ENCODE measurements at regions not wholly inside any gene's neighbourhood (a gene's known extent, or its start where the extent isn't known, plus 50 kb on each side); places are given as distances from the start of the nearest gene placed in this dataset.
"Not testable (repeated sequence)": the region's sequence is repeated elsewhere in the genome, so short reads cannot be mapped to it uniquely, and the experiment has no call there.

GRCh38 chr15:35934383-35935049, 388.6 kb upstream of the DPH6 start:
- H3K4me1 ChIP-seq (ENCODE audit: control insufficient read depth, insufficient read depth, low read length) = no peaks in the 10 kb centered on the region
- no peak for DNase-seq
- H3K27ac ChIP-seq (ENCODE audit: low read length) = no peak overlapping the region
- no peak overlapping the region for H3K4me3 ChIP-seq (ENCODE audit: low read length)
- WGBS (ENCODE audit: insufficient coverage) = no CpG with 5 or more reads among the region's 3 CpGs
- H3K36me3 ChIP-seq (ENCODE audit: control insufficient read depth, insufficient read depth, low read length) = no peaks in the 10 kb centered on the region
- H3K9me3 ChIP-seq (replicated peaks; ENCODE audit: control insufficient read depth, low read depth, low read length) = no peaks in the 10 kb centered on the region
- H3K27me3 ChIP-seq (ENCODE audit: control insufficient read depth, insufficient read depth, low read length) = no peaks in the 10 kb centered on the region

GRCh38 chr15:35936284-35936683, 390.3 kb upstream of the DPH6 start:
- no peaks in the 10 kb centered on the region for H3K9me3 ChIP-seq (replicated peaks; ENCODE audit: control insufficient read depth, low read depth, low read length)
- no peaks in the 10 kb centered on the region for H3K4me1 ChIP-seq (ENCODE audit: control insufficient read depth, insufficient read depth, low read length)
- no peaks in the 10 kb centered on the region for H3K27me3 ChIP-seq (ENCODE audit: control insufficient read depth, insufficient read depth, low read length)
- no peak for DNase-seq
- H3K4me3 ChIP-seq (ENCODE audit: low read length) = no peak overlapping the region
- no peaks in the 10 kb centered on the region for H3K36me3 ChIP-seq (ENCODE audit: control insufficient read depth, insufficient read depth, low read length)
- WGBS (ENCODE audit: insufficient coverage) = no CpG with 5 or more reads among the region's 2 CpGs
- H3K27ac ChIP-seq (ENCODE audit: low read length) = no peak overlapping the region

- no peak for DNase-seq
- Histone ChIP-seq H3K27me3 (ENCODE audit: control insufficient read depth, insufficient read depth, low read length) (no peaks in the 10 kb centered on the region), H3K27ac (ENCODE audit: low read length) (no peak overlapping the region), H3K4me1 (ENCODE audit: control insufficient read depth, insufficient read depth, low read length) (no peaks in the 10 kb centered on the region), H3K36me3 (ENCODE audit: control insufficient read depth, insufficient read depth, low read length) (no peaks in the 10 kb centered on the region), H3K9me3 (replicated peaks; ENCODE audit: control insufficient read depth, low read depth, low read length) (no peaks in the 10 kb centered on the region), H3K4me3 (ENCODE audit: low read length) (no peak overlapping the region)
- 100% methylated on average over 1 of the region's 1 CpG for WGBS (ENCODE audit: insufficient coverage)
Observed at GRCh38 chr15:35937380-35937779, 391.4 kb upstream of the DPH6 start.

DNA sequence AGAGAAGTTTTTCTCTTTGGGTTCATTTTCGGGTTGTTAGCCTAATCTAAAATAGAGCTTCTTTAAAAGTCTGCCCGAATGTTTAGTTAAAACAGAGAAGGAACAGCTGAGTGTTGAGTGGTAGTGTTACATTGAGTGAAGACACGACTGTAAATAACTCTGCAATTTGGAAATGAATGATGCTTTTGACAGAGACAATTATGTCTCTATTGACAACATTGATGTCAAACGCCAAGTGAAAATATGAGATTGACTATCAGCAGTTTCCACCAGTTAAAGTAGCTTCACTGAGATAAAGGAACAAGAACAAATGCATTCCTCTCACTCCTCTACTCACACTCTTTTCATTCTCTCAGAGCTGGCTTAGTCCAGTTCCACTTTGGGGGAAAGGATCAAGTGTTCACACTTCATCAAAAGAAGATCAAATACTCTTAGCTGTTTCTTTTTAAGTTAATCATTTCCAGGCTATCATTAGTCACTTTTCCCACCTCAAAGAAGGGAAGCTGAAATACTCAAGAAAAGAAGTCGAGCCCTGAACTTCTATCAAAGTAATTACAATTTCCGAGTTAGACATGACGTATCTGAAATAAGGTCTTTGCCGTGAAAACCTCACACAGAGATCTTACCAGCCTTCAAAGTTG, 399.1 kb upstream of the DPH6 start:
- 73% methylated on average over 2 of the region's 8 CpGs for WGBS (ENCODE audit: insufficient coverage)
- H3K27me3 ChIP-seq (ENCODE audit: control insufficient read depth, insufficient read depth, low read length) = no peaks in the 10 kb centered on the region
- no peak for DNase-seq
- H3K4me3 ChIP-seq (ENCODE audit: low read length) = no peak overlapping the region
- no peaks in the 10 kb centered on the region for H3K9me3 ChIP-seq (replicated peaks; ENCODE audit: control insufficient read depth, low read depth, low read length)
- H3K4me1 ChIP-seq (ENCODE audit: control insufficient read depth, insufficient read depth, low read length) = no peaks in the 10 kb centered on the region
- no peak overlapping the region for H3K27ac ChIP-seq (ENCODE audit: low read length)
- no peaks in the 10 kb centered on the region for H3K36me3 ChIP-seq (ENCODE audit: control insufficient read depth, insufficient read depth, low read length)

DNA sequence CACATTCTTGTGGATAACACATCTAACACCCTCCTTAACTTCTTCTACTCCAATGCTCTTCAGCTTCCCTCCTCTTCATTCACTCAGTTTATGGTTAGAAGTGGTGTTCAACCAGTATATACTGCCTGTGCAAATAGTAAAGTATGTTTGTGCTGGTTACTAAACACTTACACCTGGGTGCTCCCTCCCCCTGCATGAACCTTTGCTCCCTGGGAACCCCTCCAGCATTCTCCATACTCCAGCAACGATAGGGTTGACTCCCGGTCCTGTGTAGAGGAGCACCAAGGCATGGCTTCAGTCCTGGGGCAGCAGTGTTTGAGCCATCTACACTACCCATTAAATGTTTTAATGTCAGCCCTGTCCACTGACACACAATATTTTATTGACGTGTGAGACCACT, 407.5 kb upstream of the DPH6 start:
- no peak for DNase-seq
- Histone ChIP-seq H3K9me3 (replicated peaks; ENCODE audit: control insufficient read depth, low read depth, low read length) (no peaks in the 10 kb centered on the region), H3K27ac (ENCODE audit: low read length) (no peak overlapping the region), H3K4me1 (ENCODE audit: control insufficient read depth, insufficient read depth, low read length) (no peaks in the 10 kb centered on the region), H3K27me3 (ENCODE audit: control insufficient read depth, insufficient read depth, low read length) (no peaks in the 10 kb centered on the region), H3K4me3 (ENCODE audit: low read length) (no peak overlapping the region), H3K36me3 (ENCODE audit: control insufficient read depth, insufficient read depth, low read length) (no peaks in the 10 kb centered on the region)
- 70% methylated on average over 3 of the region's 3 CpGs for WGBS (ENCODE audit: insufficient coverage)

DNA sequence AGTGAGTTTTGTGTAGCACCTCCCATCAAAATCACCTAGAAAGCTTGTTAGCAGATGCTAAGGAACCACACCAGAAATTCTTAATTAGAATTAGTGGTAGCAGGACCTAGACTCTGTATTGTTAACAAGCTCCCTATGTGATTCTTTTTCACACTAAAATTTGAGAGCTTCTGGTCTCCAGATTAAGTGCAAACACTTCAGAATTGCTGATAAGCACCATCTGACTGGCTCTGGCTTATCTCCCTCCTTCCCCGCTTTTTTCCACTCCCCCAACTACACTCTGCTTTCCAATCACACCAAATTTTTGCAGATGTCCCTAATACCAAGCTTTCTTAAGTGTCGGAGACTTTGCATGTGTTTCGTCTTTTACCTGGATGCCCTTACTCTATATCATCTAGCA, 410.1 kb upstream of the DPH6 start:
- no peaks in the 10 kb centered on the region for H3K4me1 ChIP-seq (ENCODE audit: control insufficient read depth, insufficient read depth, low read length)
- H3K27ac ChIP-seq (ENCODE audit: low read length) = no peak overlapping the region
- H3K9me3 ChIP-seq (replicated peaks; ENCODE audit: control insufficient read depth, low read depth, low read length) = no peaks in the 10 kb centered on the region
- H3K36me3 ChIP-seq (ENCODE audit: control insufficient read depth, insufficient read depth, low read length) = no peaks in the 10 kb centered on the region
- H3K27me3 ChIP-seq (ENCODE audit: control insufficient read depth, insufficient read depth, low read length) = no peaks in the 10 kb centered on the region
- H3K4me3 ChIP-seq (ENCODE audit: low read length) = no peak overlapping the region
- DNase-seq = no peak
- 83% methylated on average over 1 of the region's 3 CpGs for WGBS (ENCODE audit: insufficient coverage)

DNA sequence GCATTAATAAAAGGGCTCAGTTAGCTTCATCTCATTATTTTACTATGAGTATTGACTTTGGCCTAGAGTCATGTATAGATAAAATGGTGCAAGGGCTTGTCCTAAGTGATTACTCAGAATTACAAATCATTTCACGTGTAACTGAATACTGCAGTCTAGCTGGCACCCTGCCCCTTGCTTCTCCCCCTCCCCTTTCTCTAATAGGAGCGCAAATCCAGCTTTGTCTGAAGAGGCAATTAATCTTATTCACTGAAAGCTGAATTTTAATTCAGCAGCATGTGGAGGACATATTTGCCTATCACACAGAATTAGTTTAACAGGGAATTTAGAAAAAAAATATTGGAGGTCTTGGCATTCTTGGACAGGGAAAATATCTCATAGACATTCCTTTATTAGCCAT, 412.1 kb upstream of the DPH6 start:
- peak; percentile 15 for DNase-seq
- H3K4me3 ChIP-seq (ENCODE audit: low read length) = no peak overlapping the region
- no peaks in the 10 kb centered on the region for H3K4me1 ChIP-seq (ENCODE audit: control insufficient read depth, insufficient read depth, low read length)
- no CpG with 5 or more reads among the region's 2 CpGs for WGBS (ENCODE audit: insufficient coverage)
- H3K36me3 ChIP-seq (ENCODE audit: control insufficient read depth, insufficient read depth, low read length) = no peaks in the 10 kb centered on the region
- no peaks in the 10 kb centered on the region for H3K9me3 ChIP-seq (replicated peaks; ENCODE audit: control insufficient read depth, low read depth, low read length)
- H3K27ac ChIP-seq (ENCODE audit: low read length) = no peak overlapping the region
- H3K27me3 ChIP-seq (ENCODE audit: control insufficient read depth, insufficient read depth, low read length) = no peaks in the 10 kb centered on the region

GRCh38 chr15:35958975-35959374, 413.0 kb upstream of the DPH6 start:
- Histone ChIP-seq H3K9me3 (replicated peaks; ENCODE audit: control insufficient read depth, low read depth, low read length) (no peaks in the 10 kb centered on the region), H3K4me3 (ENCODE audit: low read length) (no peak overlapping the region), H3K27me3 (ENCODE audit: control insufficient read depth, insufficient read depth, low read length) (no peaks in the 10 kb centered on the region), H3K4me1 (ENCODE audit: control insufficient read depth, insufficient read depth, low read length) (no peaks in the 10 kb centered on the region), H3K36me3 (ENCODE audit: control insufficient read depth, insufficient read depth, low read length) (no peaks in the 10 kb centered on the region), H3K27ac (ENCODE audit: low read length) (no peak overlapping the region)
- peak; percentile 8 for DNase-seq
- 0% methylated on average over 1 of the region's 2 CpGs for WGBS (ENCODE audit: insufficient coverage)

- no peaks in the 10 kb centered on the region for H3K27me3 ChIP-seq (ENCODE audit: control insufficient read depth, insufficient read depth, low read length)
- H3K4me1 ChIP-seq (ENCODE audit: control insufficient read depth, insufficient read depth, low read length) = no peaks in the 10 kb centered on the region
- no peaks in the 10 kb centered on the region for H3K9me3 ChIP-seq (replicated peaks; ENCODE audit: control insufficient read depth, low read depth, low read length)
- H3K4me3 ChIP-seq (ENCODE audit: low read length) = no peak overlapping the region
- no peak for DNase-seq
- no peak overlapping the region for H3K27ac ChIP-seq (ENCODE audit: low read length)
- WGBS (ENCODE audit: insufficient coverage) = no CpG with 5 or more reads among the region's 2 CpGs
- no peaks in the 10 kb centered on the region for H3K36me3 ChIP-seq (ENCODE audit: control insufficient read depth, insufficient read depth, low read length)
Observed at GRCh38 chr15:35963326-35963725, 417.4 kb upstream of the DPH6 start.

GRCh38 chr15:35966781-35967180, 420.8 kb upstream of the DPH6 start:
- DNase-seq = no peak
- Histone ChIP-seq H3K4me3 (ENCODE audit: low read length) (no peak overlapping the region), H3K4me1 (ENCODE audit: control insufficient read depth, insufficient read depth, low read length) (no peaks in the 10 kb centered on the region), H3K27me3 (ENCODE audit: control insufficient read depth, insufficient read depth, low read length) (no peaks in the 10 kb centered on the region), H3K27ac (ENCODE audit: low read length) (no peak overlapping the region), H3K36me3 (ENCODE audit: control insufficient read depth, insufficient read depth, low read length) (no peaks in the 10 kb centered on the region), H3K9me3 (replicated peaks; ENCODE audit: control insufficient read depth, low read depth, low read length) (no peaks in the 10 kb centered on the region)
- 63% methylated on average over 1 of the region's 2 CpGs for WGBS (ENCODE audit: insufficient coverage)

DNA sequence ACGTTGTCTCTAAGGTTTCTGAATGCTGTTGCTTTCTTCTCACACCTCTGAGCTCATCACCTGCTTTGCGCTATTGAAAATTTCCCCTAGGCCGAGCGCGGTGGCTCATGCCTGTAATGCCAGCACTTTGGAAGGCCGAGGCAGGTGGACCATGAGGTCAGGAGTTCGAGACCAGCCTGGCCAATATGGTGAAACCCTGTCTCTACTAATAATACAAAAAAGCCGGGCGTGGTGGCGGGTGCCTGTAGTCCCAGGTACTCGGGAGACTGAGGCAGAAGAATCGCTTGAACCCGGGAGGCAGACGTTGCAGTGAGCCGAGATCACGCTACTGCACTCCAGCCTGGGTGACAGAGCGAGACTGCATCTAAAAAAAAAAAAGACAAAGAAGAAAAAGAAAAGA, 422.0 kb upstream of the DPH6 start:
- not testable (repeated sequence) for H3K9me3 ChIP-seq (replicated peaks; ENCODE audit: control insufficient read depth, low read depth, low read length); H3K4me3 ChIP-seq (ENCODE audit: low read length); DNase-seq; H3K4me1 ChIP-seq (ENCODE audit: control insufficient read depth, insufficient read depth, low read length); H3K27me3 ChIP-seq (ENCODE audit: control insufficient read depth, insufficient read depth, low read length); H3K36me3 ChIP-seq (ENCODE audit: control insufficient read depth, insufficient read depth, low read length); H3K27ac ChIP-seq (ENCODE audit: low read length)
- 89% methylated on average over 13 of the region's 17 CpGs for WGBS (ENCODE audit: insufficient coverage)

Data from muscle of leg (tissue), 3 donors.